ENCODE measurements at regions not wholly inside any gene's neighbourhood (a gene's known extent, or its start where the extent isn't known, plus 50 kb on each side); places are given as distances from the start of the nearest gene placed in this dataset.
A peak's percentile ranks its signal among the peaks of the same experiment; 100 is the strongest.

DNA sequence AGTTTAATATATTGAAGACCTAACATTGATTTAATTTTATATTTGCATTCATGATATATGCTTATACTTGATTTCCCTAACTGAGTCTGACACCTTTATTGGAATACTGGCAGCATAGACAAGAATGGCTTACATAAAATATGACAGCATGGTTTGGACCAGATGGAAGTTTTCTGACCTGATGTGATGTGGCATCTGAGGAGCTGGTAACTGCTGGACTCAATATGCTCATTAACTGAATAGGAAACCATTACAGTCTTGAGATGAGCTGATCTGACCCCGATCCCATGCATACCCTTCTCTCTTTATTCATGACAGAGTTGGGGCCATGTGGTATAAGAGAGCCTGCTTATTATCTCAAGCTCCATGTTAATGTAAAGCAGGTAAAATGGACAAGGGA is 604.8 kb upstream of the SEL1L start:
- intact Hi-C loops (cut with DNase I) = no loop called here
- Histone ChIP-seq H3K36me3 (no peaks in the 10 kb centered on the region), H3K27me3 (replicated peaks; ENCODE audit: insufficient read depth) (no peaks in the 10 kb centered on the region), H3K4me3 (no peak overlapping the region), H3K4me1 (replicated peaks) (no peaks in the 10 kb centered on the region), H3K27ac (no peak overlapping the region), H3K9me3 (no peaks in the 10 kb centered on the region)
- TF ChIP-seq CTCF (IDR thresholded peaks at IDR 0.05) = no peak
- no peak for DNase-seq (ENCODE audit: low spot score)
- WGBS = 86% methylated on average over 1 of the region's 1 CpG

GRCh38 chr14:82146846-82147245 is 613.2 kb upstream of the SEL1L start:
- intact Hi-C loops (cut with DNase I) = no loop called here
- Histone ChIP-seq H3K4me3 (no peak overlapping the region), H3K36me3 (no peaks in the 10 kb centered on the region), H3K9me3 (no peaks in the 10 kb centered on the region), H3K4me1 (replicated peaks) (no peaks in the 10 kb centered on the region), H3K27me3 (replicated peaks; ENCODE audit: insufficient read depth) (no peaks in the 10 kb centered on the region), H3K27ac (no peak overlapping the region)
- no peak for TF ChIP-seq POLR2A (IDR thresholded peaks at IDR 0.05)
- TF ChIP-seq POLR2AphosphoS5 (IDR thresholded peaks at IDR 0.05) = no peak
- no peak for TF ChIP-seq CTCF (IDR thresholded peaks at IDR 0.05)
- DNase-seq (ENCODE audit: low spot score) = no peak

- TF ChIP-seq POLR2A (IDR thresholded peaks at IDR 0.05) = no peak
- TF ChIP-seq POLR2AphosphoS5 (IDR thresholded peaks at IDR 0.05) = no peak
- no peak for TF ChIP-seq CTCF (IDR thresholded peaks at IDR 0.05)
- intact Hi-C loops (cut with DNase I) = no loop called here
- Histone ChIP-seq H3K27ac (no peak overlapping the region), H3K4me3 (no peak overlapping the region), H3K9me3 (no peaks in the 10 kb centered on the region), H3K4me1 (replicated peaks) (no peaks in the 10 kb centered on the region), H3K27me3 (replicated peaks; ENCODE audit: insufficient read depth) (no peaks in the 10 kb centered on the region), H3K36me3 (no peaks in the 10 kb centered on the region)
- no peak for DNase-seq (ENCODE audit: low spot score)
- WGBS = 90% methylated on average over 4 of the region's 4 CpGs
Measured at GRCh38 chr14:82153689-82154088, 620.0 kb upstream of the SEL1L start.

DNA sequence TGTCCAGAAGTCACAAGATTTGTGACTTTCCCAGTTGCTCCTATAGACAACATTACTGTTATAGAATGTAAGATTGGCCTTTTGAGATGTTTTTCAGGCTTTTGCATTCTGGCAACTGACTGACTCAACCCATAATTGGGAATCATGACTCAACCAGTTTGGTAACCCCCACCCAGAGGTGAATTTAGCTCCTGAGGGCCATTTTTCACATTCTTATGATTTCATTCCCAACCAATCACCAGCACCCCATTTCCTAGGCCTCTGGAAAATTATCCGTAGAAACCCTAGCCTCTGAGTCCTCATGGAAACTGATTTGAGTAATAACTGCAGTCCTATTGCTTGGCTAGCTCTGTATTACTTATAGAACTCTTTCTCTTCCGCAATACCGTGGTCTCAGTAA is 626.0 kb upstream of the SEL1L start:
- DNase-seq (ENCODE audit: low spot score) = no peak
- no peak for TF ChIP-seq CTCF (IDR thresholded peaks at IDR 0.05)
- TF ChIP-seq POLR2A (IDR thresholded peaks at IDR 0.05) = no peak
- TF ChIP-seq POLR2AphosphoS5 (IDR thresholded peaks at IDR 0.05) = no peak
- Histone ChIP-seq H3K27me3 (replicated peaks; ENCODE audit: insufficient read depth) (no peaks in the 10 kb centered on the region), H3K4me3 (no peak overlapping the region), H3K36me3 (no peaks in the 10 kb centered on the region), H3K4me1 (replicated peaks) (no peaks in the 10 kb centered on the region), H3K27ac (no peak overlapping the region), H3K9me3 (no peaks in the 10 kb centered on the region)
- intact Hi-C loops (cut with DNase I) = no loop called here
- 98% methylated on average over 3 of the region's 3 CpGs for WGBS

GRCh38 chr14:82180139-82180538 is 646.5 kb upstream of the SEL1L start:
- no peaks in the 10 kb centered on the region for H3K4me1 ChIP-seq (replicated peaks)
- H3K4me3 ChIP-seq = no peak overlapping the region
- intact Hi-C loops (cut with DNase I) = no loop called here
- H3K9me3 ChIP-seq = no peaks in the 10 kb centered on the region
- H3K36me3 ChIP-seq = no peaks in the 10 kb centered on the region
- no peak overlapping the region for H3K27ac ChIP-seq
- 24% methylated on average over 2 of the region's 2 CpGs for WGBS
- no peaks in the 10 kb centered on the region for H3K27me3 ChIP-seq (replicated peaks; ENCODE audit: insufficient read depth)
- DNase-seq (ENCODE audit: low spot score) = peak; percentile 57
- TF ChIP-seq CTCF (IDR thresholded peaks at IDR 0.05) (no peak), POLR2A (IDR thresholded peaks at IDR 0.05) (no peak), POLR2AphosphoS5 (IDR thresholded peaks at IDR 0.05) (peak; percentile 93)

All from prostate gland (tissue), 2 donors.